Adrenal gland (tissue), 5 donors: ENCODE measurements at regions not wholly inside any gene's neighbourhood (a gene's known extent, or its start where the extent isn't known, plus 50 kb on each side); places are given as distances from the start of the nearest gene placed in this dataset.

ENCODE experiments used
- CTCF ChIP-seq, 6 experiments: fragments of 450-650 bp in 4 of 6; fragments of 200-600 bp in 2 of 6; sonication (generic) in 1 of 6; IDR thresholded peaks; 1 replicate in 5 of 6; 2 replicates in 1 of 6; pipeline versions ENCODE4 v1.5.1 to v1.8.0; 2016 to 2021; ENCODE audit warnings: antibody characterized with exemption in 6 of 6, mild to moderate bottlenecking in 2 of 6, moderate library complexity in 1 of 6
- POLR2A ChIP-seq, 2 donors: fragments of 450-650 bp; IDR thresholded peaks; one replicate each; pipeline ENCODE4 v1.6.1; 2017; ENCODE audit warnings: antibody characterized with exemption in 2 of 2, mild to moderate bottlenecking in 2 of 2, moderate library complexity in 1 of 2
- donor health status: DM: no; HTN: no; CAD: no.

GRCh38 chr9:13958672-13959071 lies 355.3 kb downstream of the NFIB start:
- TF ChIP-seq CTCF (IDR thresholded peaks at IDR 0.05) (no peak), POLR2A (IDR thresholded peaks at IDR 0.05) (no peak)
